ENCODE measurements at regions not wholly inside any gene's neighbourhood (a gene's known extent, or its start where the extent isn't known, plus 50 kb on each side); places are given as distances from the start of the nearest gene placed in this dataset.
"Not testable (repeated sequence)": the region's sequence is repeated elsewhere in the genome, so short reads cannot be mapped to it uniquely, and the experiment has no call there.

DNA sequence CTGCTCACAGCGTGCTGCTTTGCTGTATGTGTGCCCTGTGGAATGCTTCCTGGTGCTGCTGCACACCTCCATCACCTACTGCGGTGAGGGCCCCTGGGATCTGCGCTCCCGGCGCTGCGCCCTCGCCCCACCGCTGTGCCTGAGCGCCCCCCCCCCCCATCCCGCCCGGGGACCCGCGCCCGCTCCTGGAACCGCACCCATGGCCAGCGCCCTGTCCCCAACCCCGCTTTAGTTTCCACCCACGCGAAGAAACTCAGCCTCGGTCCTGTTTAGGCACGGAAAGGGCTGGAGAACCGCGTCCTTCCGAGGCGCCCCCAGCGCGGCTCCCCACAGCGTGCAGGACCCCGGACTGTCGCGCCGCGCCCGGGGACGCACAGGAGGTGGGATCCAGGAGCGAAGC, 265.5 kb downstream of the POTEB3 start:
- not testable (repeated sequence) for DNase-seq

DNA sequence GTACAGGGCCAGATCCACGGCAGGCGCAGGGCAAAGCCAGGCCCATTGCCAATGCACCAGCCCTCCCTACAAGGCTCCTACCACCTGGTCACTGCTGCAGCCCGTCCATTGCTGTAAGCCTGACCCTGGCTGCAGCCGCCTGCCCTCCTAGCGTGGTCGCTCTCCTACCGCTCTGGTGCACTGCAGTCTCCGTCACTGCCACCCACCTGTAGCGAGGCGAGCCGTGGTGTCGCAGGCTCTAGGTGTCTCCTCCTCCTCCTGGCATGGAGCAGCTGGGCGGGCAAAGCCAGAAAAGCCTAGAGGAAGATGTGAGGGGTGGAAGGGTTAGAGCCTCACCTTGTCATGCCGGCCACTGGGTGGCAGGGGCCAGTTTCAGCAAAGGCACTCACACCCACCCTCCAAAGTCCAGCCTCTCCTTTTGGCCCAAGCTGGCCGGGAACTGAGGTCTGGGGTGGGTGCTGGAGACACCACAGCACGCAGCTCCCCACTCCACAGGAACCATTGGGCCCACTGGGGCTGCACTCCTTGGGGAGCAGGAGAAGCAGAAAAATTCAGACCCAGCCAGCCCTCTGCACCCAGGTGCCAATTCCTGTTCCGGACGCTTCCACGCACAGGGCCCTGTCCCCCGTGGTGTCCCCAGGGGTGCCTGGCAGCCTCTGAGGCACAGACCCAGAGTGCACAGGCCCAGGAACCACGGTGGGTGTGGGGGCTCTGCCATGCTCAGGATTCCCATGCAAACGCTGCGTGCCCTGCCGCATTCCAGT, 285.3 kb upstream of the POTEB2 start:
- not testable (repeated sequence) for DNase-seq

DNA sequence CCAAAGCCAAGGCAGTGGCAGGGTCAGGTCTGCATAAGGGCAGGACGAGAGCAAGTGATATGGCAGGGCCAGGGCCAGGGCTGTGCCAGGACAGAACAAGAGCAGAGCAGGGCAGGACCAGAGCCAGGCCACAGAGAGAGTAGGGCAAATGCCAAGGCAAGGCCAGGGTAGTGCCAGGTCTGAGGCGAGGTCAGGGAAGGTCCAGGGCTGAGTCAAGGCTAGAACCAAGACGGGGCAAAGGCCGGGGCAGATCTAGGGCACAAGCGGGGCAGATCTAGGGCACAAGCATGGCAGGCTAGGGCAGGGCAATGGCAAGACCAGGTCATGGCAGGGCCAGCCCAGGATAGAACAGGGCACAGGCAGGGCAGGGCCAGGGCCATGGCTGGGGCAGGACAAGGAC, 282.0 kb upstream of the POTEB2 start:
- not testable (repeated sequence) for DNase-seq

DNA sequence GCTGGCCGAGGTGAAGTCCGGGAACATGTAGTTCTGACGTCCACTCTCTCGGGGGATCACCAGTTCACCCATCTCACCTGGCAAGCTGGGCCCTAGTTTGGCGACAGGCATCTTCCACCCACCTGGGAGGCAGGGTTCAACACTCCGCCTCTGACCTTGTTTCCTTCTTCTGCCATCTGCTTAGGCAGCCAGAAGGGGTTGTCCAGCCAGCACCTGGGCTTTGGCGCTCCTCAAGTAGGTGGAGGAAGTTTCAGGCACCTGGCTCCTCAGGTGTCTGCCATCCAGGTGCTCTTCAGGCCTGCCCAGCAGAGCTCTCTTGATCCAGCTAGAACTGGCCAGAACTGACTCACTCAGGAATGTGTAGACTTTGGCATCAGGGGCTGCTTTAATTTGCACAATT, 267.8 kb upstream of the POTEB2 start:
- not testable (repeated sequence) for DNase-seq

DNA sequence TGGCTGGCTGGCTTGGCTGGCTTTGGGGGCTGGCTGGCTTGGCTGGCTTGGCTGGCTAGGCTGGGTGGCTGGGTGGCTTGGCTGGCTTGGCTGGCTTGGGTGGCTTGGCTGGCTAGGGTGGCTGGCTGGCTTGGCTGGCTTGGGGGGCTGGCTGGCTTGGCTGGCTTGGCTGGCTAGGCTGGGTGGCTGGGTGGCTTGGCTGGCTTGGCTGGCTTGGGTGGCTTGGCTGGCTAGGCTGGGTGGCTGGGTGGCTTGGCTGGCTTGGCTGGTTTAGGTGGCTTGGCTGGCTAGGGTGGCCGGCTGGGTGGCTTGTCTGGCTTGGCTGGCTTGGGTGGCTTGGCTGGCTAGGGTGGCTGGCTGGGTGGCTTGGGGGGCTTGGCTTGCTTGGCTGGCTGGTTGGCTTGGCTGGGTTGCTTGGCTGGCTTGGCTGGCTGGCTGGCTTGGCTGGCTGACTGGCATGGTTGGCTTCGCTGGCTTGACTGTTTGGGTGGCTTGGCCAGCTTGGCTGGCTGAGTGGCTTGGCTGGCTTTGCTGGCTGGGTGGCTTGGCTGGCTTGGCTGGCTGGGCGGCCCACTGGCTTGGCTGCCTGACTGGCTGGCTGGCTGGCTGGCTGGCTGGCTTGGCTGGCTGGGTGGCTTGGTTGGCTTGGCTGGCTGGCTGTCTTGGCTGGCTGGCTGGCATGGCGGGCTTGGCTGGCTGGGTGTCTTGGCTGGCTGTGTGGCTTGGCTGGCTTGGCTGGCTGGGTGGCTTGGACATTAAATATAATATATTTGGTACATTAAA, 246.3 kb upstream of the POTEB2 start:
- DNase-seq: not testable (repeated sequence)

DNA sequence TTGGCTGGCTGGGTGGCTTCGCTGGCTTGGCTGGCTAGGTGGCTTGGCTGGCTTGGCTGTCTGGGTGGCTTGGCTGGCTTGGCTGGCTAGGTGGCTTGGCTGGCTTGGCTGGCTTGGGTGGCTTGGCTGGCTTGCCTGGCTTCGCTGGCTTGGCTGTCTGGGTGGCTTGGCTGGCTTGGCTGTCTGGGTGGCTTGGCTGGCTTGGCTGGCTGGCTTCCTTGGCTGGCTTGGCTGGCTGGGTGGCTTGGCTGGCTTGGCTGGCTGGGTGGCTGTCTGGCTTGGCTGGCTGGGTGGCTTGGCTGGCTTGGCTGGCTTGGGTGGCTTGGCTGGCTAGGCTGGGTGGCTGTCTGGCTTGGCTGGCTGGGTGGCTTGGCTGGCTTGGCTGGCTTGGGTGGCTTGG, 245.7 kb upstream of the POTEB2 start:
- not testable (repeated sequence) for DNase-seq

DNA sequence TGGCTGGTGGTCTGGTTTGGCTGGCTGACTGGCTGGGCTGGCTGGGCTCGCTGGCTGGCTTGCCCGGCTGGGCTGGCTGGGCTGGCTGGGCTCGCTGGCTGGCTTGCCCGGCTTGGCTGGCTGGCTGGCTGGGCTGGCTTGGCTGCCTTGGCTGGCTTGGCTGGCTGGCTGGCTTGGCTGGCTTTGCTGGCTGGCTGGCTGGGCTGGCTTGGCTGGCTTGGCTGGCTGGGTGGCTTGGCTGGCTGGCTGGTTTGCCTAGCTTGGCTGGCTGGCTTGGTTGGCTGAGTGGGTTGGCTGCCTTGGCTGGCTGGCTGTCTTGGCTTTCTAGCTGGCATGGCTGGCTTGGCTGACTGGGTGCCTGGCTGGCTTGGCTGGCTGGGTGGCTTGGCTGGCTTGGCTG, 245.1 kb upstream of the POTEB2 start:
- not testable (repeated sequence) for DNase-seq

DNA sequence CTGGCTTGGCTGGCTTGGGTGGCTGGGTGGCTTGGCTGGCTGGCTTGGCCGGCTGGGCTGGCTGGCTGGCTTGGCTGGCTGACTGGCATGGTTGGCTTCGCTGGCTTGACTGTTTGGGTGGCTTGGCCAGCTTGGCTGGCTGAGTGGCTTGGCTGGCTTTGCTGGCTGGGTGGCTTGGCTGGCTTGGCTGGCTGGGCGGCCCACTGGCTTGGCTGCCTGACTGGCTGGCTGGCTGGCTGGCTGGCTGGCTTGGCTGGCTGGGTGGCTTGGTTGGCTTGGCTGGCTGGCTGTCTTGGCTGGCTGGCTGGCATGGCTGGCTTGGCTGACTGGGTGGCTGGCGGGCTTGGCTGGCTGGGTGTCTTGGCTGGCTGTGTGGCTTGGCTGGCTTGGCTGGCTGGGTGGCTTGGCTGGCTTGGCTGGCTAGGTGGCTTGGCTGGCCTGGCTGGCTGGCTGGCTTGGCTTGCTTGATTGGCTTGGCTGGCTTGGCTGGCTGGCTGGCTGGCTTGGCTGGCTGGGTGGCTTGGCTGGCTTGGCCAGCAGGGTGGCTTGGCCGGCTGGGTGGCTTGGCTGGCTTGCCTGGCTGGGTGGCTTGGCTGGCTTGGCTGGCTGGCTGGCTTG, 244.2 kb upstream of the POTEB2 start:
- peak; percentile 1 for DNase-seq

DNA sequence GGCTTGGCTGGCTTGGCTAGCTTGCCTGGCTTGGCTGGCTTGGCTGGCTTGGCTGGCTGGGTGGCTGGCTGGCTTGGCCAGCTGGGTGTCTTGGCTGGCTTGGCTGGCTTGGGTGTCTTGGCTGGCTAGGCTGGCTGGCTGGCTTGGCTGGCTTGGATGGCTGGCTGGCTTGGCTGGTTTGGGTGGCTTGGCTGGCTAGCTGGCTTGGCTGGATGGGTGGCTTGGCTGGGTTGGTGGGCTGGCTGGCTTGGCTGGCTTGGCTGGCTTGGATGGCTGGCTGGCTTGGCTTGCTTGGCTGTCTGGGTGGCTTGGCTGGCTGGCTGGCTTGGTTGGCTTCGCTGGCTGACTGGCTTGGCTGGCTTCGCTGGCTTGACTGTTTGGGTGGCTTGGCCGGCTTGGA, 242.3 kb upstream of the POTEB2 start:
- DNase-seq: not testable (repeated sequence)

DNA sequence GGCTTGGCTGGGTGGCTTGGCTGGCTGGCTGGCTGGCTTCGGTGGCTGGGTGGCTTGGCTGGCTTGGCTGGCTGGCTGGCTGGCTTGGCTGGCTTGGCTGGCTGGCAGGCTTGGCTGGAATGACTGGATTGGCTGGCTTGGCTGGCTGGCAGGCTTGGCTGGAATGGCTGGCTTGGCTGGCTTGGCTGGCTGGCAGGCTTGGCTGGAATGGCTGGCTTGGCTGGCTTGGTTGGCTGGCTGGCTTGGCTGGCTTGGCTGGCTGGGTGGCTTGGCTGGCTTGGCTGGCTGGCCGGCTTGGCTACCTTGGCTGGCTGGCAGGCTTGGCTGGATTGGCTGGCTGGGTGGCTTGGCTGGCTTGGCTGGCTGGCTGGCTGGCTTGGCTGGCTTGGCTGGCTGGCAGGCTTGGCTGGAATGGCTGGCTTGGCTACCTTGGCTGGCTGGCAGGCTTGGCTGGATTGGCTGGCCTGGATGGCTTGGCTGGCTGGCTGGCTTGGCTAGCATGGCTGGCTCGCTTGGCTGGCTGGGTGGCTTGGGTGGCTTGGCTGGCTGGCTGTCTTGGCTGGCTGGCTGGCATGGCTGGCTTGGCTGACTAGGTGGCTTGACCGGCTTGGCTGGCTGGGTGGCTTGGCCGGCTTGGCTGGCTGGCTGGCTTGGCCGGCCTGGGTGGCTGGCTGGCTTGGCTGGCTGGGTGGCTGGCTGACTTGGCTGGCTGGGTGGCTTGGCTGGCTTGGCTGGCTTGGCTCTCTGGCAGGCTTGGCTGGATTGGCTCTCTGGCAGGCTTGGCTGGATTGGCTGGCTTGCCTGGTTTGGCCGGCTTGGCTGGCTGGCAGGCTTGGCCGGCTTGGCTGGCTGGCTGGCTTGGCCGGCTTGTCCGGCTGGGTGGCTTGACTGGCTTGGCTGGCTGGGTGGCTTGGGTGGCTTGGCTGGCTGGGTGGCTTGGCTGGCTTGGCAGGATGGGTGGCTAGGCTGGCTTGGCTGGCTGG, 241.6 kb upstream of the POTEB2 start:
- not testable (repeated sequence) for DNase-seq

DNA sequence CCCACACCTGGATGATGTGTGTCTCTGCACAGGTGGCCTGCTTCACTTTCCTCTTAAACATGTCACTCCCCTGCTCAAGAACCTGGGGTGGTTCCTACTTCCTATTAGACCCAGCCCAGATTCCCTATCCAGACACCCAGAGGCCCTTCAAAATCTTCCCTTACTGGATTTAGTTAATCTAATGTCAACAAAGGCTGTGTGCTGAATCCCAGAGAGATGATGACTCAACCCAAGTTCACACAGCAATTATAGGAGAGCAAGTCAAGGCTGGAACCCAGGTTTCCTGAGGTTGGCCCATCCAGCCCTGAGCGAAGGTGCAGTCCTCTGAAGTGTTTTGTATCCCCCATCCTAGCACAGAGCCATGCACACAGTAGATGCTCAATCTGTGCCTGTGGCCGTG, 230.5 kb upstream of the POTEB2 start:
- not testable (repeated sequence) for DNase-seq

DNA sequence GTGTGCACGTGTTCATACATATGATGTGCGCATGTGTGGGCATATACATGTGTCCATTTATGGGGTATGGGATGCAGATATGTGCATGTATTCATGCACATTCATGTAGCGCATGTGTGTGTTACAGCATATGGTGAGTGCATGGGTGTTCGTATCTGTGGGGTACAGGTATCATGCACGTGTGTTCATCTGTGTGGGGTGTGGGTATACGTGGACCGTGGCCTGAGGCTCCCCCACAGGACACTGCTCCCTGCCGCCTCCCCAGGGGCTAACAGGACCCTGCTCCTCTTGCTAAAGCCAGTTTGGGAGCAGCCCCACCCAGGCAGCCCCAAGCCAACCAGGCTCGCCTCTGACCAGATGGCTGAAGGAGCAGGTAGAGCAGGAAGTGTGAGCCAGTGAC, 213.4 kb upstream of the POTEB2 start:
- not testable (repeated sequence) for DNase-seq

DNA sequence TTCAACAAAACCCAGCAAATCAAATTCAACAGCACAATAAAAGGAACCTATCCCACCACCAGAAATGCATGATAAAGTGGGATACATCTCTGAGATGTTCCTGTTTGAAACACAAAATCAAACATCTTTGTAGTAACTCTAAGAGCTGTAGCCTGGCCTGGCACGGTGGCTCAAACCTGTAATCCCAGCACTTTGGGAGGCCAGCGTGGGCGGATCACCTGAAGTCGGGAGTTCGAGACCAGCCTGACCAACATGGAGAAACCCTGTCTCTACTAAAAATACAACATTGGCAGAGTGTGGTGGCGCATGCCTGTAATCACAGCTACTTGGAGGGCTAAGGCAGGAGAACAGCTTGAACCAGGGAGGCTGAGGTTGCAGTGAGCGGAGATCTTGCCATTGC, 202.8 kb upstream of the POTEB2 start:
- DNase-seq: not testable (repeated sequence)

DNA sequence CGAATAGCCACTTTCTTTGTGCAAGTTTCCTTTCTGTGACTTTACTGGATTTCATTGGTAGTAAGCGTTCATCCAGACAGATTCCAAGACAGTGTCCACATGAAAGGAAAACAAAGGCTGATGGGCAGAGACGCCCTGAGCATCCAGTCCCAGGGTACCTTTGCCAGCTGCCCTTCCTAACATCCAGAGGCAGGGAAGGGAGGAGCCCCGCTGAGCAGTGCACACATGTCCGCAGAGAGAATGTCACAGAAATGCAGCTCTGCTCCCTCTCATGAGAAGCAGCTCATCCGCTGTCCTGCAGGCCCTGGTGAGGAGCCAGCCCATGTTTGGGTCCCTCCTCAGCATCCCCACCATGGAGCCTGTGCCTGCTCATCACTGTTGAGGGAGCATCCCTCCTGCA, 197.4 kb upstream of the POTEB2 start:
- DNase-seq: not testable (repeated sequence)

DNA sequence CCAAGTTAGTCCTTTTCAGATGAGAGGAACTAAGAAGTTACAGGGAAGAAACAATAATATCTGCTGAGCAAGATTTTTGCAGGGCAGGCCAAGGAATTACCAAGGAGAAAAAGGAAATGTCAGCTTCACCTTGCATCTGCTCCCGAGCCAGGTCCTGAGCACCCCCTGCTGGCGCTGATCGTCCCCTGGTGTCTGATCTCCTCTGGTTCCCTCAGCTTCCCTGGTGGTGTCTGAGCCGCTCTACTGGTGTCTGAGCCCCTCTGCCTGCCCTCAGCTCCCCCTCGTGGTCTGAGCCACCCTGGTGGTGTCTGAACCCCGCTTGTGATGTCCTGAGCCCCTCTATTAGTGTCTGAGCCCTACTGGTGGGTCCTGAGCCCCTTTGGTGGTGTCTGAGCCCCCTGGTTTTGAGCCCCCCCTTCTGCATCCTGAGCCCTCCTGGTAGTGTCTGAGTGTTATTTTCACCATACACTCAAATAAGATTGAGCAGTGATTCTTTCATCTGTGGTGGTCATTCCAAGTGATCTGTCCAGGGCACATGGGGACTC, 196.6 kb upstream of the POTEB2 start:
- not testable (repeated sequence) for DNase-seq

DNA sequence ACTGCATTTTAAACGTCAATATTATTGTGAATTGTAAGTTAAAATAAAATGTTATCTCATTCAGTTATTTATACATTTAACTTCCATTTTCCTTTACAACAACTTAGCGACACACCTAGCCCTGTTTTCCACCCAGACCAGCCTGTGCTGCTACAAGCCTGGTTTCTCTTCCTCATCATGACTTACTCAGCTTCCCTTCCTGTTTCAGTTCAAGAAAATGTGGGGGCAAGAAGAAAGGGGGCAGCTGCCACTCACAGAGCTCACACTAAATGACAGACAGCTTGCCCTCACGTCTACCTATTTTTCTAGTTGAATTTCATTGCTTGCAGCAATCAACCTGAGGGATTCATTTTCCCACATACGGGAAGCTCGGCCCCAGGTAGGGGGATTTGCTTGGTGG, 185.8 kb upstream of the POTEB2 start:
- not testable (repeated sequence) for DNase-seq

DNA sequence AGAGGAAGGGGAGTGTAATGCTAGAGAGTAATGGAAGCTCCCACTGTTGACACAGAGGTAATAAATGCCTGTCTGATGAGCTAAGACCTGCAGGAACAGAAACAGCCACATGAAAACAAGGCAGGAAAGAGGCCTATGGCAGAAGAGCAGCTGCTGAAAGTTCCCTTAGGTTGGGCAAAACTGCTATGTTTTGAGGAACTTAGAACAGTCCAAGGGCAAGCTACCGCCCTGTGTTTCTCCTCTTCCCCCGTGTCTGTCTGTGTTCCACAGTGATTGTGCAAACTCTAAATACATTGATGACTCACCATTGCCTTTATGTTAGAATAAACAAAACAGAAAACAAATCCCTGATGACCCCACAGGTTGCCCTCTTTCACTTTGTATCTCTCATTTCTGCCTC, 165.6 kb upstream of the POTEB2 start:
- DNase-seq: not testable (repeated sequence)

DNA sequence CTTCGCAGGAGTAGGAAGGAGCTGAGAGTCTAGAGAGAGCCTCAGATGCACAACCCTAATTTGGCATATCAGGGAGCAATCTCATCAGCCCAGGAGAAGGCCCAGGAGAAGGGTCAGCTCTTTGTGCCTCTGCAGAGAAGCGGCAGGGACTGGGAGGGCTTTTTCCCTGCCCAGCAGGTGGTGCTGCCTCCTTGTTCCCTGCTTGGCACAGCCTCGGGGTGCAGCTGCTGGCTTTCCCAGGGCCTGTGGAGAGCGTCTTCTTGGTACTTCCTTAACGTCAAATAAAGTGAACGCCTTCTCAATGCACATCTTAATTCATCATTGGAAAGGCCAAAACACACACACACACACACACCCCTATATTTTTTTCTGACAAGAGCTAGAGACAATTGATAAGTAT, 162.9 kb upstream of the POTEB2 start:
- DNase-seq: not testable (repeated sequence)

DNA sequence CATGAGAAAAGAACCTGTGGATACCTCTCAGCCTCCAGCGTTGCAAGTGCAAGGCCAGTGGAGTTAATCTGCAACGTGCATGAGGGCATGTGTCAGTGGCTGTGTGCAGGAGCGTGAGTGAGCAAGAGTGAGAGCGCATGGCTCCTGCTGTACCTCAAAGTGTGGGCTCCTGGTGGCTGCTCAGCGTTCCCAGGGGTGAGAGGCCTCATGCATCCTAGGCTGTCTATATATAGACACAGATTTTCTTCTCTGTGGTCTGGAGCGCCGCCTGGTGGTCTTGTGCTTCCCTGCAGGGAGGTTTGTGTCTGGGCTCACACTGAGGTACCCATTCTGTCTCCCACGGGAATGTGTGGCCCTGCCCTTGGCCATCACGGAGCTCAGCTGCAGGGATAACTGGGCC, 161.8 kb upstream of the POTEB2 start:
- not testable (repeated sequence) for DNase-seq

DNA sequence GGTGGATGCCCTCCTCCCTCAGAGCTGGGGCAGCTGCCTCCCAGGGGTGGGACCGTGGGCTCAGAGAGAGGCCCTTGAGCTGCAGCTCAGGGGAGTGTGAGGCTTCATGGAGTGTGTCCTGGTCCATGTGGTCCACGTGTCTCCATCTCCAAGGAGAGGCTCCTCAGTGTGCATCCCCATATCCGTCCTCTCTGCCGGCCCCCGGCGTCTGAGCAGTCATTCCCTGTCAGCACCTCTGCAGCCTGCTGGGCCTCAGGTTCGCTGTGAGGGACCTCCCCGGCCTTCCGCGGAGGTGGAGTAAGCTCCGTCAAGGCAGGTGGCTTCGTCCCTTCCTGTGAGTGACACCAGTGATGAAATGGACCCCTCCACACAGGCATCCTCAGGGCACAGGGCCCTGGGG, 160.7 kb upstream of the POTEB2 start:
- DNase-seq: not testable (repeated sequence)

DNA sequence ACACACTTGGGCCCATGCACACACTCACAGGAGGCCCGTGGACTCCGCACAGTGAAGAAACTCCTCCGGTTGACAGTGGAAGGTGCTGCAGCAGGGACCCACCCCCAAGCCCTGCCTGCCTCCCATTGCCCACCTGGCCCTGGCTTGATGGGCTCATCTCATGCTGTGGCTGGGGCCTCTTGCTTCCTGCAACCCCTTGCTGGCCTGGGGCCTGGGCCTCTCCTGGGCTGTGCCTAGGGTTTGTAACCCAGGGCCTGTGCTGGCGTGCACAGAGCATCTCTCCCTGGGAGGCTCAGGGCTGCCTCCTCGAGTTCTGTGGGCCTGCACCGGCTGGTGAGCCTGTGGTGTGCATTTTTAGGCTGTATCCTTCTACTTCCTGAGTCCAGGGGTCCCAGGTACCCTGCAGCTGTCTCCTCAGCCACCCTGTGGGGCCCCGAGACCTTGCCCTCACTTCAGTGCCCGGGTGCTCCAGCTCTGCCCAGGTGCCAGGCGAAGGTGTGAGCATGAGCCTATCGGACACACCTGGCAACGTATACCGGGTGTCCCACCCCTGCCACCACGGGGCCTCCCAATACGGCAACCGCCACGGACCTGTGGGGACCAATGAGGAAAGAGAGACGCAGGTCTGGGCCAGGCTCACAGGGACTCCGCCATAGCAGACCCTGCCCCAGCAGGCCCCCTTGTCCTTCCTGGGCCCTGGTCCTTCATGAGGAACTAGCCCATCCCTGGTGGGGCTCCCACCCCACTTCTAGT, 158.3 kb upstream of the POTEB2 start:
- not testable (repeated sequence) for DNase-seq
